Limb (tissue), 2 donors: ENCODE measurements at regions not wholly inside any gene's neighbourhood (a gene's known extent, or its start where the extent isn't known, plus 50 kb on each side); places are given as distances from the start of the nearest gene placed in this dataset.
A peak's percentile ranks its signal among the peaks of the same experiment; 100 is the strongest.
"Not testable (repeated sequence)": the region's sequence is repeated elsewhere in the genome, so short reads cannot be mapped to it uniquely, and the experiment has no call there.

Source experiments
- DNase-seq, 2 donors: peaks; one replicate each; pipeline ENCODE4 v3.0.0-alpha.2; 2016; ENCODE audit errors: extremely low spot score in 2 of 2

DNA sequence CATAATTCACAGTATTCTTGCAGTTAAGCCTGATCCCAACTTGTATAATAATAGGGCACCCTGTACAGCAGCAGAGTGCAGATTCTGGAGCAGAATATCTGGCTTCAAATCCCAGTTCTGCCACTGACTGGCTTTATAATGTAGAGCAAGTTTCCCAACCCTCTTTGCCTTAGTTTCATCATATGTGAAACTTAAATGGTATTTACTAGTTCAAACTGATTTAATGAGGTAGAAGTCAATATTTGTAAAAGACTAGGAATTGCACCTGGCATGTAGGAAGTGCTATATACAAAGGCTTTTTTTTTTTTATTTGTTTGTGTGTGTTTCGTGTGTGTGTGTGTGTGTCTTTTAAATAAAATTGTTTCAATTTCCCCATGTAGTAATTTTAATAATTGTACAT lies 125.9 kb downstream of the CCER1 start:
- DNase-seq, result no peak

GRCh38 chr12:90828621-90829020 lies 126.4 kb downstream of the CCER1 start:
- no peak for DNase-seq

- no peak for DNase-seq
Measured at GRCh38 chr12:90827567-90827966, 127.4 kb downstream of the CCER1 start.

DNA sequence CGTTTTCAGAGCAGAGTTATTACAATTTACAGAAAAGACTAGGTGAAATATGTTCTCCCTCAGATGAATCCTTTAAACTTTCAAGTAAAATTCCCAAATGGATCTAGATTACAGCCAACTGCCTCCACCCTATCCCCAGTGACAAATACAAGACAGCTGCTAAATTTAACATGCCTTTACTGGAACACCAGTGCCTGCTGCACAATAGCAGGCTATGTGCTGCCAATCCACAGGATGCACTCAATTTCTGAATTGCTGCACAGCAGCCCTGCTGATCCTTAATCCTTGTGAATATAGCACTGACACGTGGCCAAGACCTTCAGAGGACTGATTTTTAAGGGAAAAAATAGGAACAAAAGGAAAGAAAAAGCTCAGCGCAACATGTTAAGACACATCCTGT lies 128.9 kb downstream of the CCER1 start:
- peak; percentile 27 to 38 for DNase-seq

DNA sequence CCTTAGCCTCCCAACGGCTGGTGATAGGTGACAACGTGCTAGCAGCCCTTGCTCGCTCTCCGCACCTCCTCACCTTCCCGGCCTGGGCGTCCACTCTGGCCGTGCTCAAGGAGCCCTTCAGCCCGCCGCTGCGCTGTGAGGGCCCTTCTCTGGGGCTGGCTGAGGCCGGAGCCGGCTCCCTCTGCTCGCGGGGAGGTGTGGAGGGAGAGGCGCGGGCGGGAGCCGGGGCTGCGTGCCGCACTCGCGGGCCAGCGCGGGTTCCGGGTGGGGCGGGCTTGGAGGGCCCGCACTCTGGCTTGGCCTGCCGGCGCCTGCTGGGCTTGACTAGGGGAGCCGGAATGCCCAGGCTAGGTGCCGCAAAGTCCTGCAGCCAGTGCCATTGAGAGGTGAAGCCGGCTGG lies 131.1 kb downstream of the CCER1 start:
- DNase-seq, result no peak

GRCh38 chr12:90819709-90820108 lies 135.3 kb downstream of the CCER1 start:
- DNase-seq, result no peak

DNA sequence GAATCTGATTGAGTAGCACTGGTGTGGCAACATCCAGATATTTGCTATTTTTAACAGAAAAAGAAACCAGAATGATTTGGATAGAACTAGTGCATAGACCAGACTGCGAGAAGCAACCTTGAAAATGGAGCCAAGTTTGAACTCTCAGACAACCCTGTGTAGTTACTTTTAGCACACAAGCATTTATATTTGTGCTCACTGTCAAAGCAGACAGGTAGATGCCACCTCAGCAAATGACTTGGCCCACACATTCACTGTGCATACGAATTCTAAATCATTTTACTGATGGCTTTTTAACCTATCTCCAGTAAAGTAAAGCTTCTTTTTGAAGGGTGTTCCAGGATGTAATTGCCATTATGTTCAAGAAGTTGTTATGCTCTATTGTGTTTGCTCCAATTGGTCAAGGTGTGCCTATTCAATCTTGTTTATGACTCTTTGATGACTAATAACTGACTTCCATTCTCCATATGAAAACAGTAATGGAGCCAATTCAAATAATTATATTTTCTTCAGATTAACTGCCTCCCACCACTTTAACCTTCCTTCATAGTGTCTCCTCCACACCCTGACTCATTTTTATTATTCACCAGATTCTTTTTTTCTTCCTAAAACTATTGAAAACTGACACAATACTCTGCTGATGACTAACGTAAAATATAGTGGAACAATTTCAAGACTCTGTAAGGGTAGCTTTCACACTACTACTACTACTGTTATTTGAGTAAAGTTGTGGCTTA lies 138.5 kb downstream of the CCER1 start:
- DNase-seq, result no peak

DNA sequence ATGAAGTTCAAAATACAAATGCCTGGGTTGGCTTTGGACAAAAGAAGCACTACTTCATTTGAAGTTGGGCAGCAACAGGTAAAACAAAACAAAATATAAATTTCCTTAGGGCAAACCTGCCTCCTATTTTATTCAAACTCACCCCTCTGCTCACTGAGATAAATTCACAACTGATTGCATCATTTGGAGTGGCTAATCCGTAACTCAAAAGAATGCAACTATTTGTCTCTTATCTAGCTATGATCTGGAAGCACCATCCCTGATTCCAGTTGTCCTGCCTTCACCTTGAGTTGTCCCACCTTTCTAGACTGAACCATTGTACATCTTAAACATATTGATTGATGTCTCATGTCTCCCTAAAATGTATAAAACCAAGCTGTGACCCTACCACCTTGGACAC lies 145.0 kb downstream of the CCER1 start:
- no peak for DNase-seq

GRCh38 chr12:90808568-90808967 lies 146.4 kb downstream of the CCER1 start:
- DNase-seq, result no peak

- no peak for DNase-seq
Measured at GRCh38 chr12:90802727-90803126, 152.2 kb downstream of the CCER1 start.

DNA sequence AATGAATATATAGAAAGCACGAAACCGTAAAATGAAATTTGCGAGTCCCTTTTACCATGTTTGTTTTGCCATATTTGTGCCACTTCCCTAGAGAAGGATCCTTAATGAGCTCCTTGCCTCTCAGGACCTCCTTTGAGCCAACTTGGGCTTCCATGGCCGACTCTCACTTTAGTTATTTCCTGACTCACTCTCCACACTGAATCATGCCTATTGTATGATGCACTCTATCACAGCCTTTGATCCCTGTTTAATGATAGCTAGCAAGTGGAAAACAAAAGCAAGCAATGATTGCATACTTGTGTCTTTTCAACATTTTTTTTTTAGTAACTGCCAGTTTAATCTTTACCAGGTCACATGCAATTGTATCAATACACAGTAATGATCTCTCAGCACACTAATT lies 153.2 kb downstream of the CCER1 start:
- DNase-seq, result no peak

GRCh38 chr12:90794212-90794611 lies 160.8 kb downstream of the CCER1 start:
- DNase-seq, result no peak

DNA sequence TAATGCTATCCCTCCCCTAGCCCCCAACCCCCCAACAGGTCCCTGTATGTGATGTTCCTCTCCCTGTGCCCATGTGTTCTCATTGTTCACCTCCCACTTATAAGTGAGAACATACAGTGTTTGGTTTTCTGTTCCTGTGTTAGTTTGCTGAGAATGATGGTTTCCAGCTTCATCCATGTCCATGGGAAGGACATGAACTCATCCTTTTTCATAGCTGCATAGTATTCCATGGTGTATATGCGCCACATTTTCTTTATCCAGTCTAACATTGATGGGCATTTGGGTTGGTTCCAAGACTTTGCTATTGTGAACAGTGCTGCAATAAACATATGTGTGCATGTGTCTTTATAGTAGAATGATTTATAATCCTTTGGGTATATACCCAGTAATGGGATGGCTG lies 162.3 kb downstream of the CCER1 start:
- DNase-seq, result not testable (repeated sequence)

DNA sequence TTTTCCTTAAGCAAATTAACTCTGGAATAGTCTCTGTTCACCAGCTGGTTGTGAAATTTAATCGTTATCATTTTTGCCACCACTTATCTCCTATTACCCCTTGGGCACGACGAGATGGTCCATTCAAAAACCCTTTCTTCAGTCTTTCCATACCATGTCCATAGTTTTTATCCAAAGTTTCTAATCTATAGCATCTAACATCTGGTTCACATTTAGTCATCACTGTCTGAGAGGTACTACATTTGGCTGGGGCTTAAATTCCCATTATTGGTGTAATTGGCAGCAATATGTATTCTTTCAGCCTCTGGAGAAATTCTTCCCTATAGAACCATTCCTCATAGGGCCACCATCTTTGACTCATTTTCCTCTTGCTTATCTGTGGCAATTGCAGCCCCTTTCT lies 163.5 kb downstream of the CCER1 start:
- no peak for DNase-seq

DNA sequence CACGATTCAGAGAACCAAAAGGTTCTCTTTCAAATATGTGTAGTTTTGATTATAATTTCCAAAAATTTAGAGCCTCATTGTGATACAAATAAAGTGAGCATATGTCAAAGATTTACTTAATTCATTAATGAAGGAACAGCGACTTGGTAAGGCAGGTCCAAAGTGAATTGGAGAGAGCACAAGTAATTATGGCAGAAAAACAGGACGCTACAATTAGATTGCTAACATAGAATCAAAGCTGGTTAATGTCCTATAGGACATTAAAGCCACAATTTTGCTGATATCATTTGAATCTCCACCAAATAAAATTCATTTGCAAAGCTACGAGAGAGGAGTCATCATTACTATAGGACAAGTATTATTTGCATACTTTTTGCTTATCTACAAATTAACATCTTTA lies 164.2 kb downstream of the CCER1 start:
- no peak for DNase-seq

- no peak for DNase-seq
Measured at GRCh38 chr12:90773491-90773890, 181.5 kb downstream of the CCER1 start.

- no peak for DNase-seq
Measured at GRCh38 chr12:90770861-90771260, 184.1 kb downstream of the CCER1 start.

DNA sequence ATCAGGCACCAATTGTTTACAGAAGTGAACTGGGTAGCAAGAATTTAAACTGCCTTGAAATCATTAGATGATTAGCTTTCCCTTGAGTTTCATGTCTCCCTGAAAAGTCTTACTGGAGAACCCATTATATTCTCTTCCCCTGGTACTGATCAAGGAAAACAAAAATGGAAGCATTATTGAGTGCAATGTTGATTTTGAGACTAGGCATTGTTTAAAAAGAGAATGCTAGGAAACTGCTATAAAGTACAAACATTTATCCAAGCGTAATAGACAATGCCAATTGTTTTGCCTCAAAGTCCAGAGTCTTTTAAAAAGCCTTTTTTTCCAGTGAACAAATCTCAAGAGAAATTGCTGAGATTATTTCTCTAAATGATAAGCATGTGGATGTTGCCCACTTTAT lies 197.0 kb downstream of the CCER1 start:
- no peak for DNase-seq

- DNase-seq, result no peak
Measured at GRCh38 chr12:90745211-90745610, 209.8 kb downstream of the CCER1 start.

DNA sequence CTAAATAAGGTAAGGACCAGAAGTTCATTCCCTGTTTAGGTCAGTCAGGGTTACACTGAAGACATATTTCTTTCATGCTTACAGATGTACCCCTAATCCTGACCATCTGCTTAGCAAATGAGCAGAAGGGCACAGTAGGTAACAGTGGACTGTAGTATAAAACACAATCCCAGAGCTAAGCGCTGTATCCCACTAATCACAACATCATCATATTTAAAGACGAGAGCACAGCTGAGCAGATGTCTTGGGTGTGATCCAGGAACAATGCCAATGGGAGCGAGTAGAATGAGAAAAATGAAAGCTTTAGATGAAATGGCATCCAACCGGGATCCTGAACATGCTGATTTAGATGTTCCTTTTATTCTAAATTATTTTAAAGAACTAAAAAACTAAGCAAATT lies 213.4 kb downstream of the CCER1 start:
- peak in 1 of 2 donors; percentile 20 for DNase-seq

GRCh38 chr12:90729736-90730135 lies 225.2 kb downstream of the CCER1 start:
- no peak for DNase-seq

- no peak for DNase-seq
Measured at GRCh38 chr12:90712671-90713070, 242.3 kb downstream of the CCER1 start.

DNA sequence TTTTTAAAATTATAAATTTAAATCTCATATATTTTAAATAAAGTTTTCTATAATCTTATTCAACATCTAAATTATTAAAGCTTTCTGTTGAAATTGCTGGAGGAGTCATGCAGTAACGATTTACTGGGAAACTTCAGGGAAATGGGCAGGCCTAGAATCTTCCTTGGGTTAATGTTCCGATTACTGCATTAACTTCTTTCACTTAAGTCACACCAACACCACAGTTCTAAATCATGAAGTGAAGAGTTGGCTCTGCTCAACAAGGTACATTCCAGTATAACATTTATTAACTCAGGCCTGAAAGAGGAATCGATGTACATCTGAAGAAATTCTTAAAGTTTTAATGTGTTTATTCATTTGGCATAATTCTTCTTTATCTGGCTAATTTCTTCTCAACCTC lies 244.3 kb downstream of the CCER1 start:
- DNase-seq, result no peak

GRCh38 chr12:90706036-90706435 lies 248.9 kb downstream of the CCER1 start:
- DNase-seq, result no peak
